ENCODE measurements at regions not wholly inside any gene's neighbourhood (a gene's known extent, or its start where the extent isn't known, plus 50 kb on each side); places are given as distances from the start of the nearest gene placed in this dataset.

DNA sequence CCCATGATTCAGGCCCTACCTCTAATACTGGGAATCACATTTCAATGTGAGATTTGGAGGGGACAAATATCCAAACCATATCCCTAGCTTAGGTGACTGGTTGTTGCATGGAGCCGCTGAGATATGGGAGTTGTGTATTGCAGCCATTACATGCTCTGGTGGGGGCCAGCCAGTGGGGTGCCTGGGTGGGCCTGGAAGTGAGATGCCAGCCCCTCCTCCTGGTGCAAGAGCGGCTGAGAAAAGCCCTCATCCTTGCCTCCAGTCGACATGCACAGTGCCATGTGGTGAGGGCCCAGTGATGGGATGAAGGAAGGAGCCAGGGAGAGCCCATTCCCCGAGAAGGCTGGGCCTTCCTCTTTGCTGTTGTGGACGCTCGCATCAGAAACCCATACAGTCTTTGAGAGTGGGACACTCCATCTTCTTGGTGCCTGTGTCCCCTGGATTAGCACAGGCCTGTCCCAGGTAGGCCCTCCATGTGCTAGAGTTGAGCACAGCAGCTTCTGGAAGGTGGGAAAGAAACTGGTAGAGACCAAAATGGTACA lies 1043.0 kb downstream of the TBC1D22A start:
- no peak for DNase-seq

DNA sequence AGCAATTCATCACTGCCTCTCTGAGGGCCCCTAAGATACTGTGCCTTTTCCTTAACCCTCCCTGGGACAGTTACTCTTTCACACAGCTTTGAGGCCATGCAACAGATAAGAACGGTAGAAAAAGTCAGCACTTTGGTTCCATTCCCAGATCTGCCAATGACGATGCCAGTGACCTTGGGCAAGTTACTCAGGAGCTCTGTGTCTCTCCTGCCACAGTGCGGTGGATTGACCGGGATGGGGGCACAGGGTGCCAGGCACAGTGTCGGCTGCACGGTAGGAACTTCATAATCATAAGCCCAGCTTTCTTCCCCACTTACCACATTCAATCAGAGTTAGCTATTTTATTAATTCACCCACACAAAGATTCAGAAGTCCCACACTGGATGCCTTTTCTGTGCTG lies 1041.8 kb downstream of the TBC1D22A start:
- DNase-seq, result no peak

DNA sequence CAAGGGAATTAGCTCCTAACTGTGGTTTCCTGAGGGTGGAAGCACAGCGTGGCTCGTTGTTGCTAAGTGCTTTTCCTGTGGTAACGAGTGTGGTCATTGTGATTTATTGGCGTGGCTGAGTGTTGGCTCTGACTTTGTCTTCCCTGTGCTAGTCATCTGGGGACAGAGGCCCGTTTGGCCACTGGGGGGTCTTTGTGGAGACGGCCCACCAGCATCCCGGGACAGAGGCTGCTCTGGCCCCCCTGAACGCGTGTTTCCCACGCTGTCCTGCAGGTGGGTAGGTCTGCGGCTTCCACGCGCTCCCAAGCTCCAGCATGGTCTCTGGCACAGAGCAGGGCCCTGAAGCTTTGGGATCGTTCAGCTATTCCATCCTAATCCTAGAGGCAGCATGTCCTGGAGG lies 1040.0 kb downstream of the TBC1D22A start:
- no peak for DNase-seq

DNA sequence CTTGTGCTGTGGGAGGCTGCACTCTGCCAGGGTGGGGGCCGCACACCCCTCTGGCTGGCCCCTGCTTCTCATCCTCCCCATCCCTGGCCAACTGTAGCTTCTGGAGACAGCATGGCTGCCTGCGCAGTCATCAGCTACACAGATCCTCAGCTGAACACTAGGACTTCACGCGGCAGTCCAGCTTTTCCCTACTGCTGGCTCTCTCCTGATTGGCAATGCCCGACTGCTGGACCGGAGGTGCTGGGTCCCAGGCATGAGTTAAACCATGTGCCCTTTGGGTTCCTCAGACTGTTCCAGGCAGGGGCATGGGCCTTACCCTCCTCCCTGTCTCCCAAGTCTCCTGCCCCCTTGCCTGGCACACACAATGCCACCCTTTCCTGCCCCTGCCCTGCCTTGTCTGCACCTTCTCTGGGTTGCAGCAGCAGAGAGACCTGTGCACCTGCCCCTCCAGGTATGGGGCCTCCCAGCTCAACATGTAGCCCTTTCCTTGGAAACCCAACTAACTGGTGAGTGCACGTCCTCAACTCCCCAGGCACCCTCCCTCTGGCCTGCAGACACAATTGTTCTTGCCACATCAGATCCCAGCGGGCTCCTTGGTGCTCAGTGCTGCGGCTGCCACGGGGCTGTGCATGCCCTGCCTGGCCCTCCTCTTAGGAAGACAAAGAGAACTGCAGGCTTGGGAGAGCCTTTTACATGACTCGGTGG lies 1039.2 kb downstream of the TBC1D22A start:
- DNase-seq, result no peak

DNA sequence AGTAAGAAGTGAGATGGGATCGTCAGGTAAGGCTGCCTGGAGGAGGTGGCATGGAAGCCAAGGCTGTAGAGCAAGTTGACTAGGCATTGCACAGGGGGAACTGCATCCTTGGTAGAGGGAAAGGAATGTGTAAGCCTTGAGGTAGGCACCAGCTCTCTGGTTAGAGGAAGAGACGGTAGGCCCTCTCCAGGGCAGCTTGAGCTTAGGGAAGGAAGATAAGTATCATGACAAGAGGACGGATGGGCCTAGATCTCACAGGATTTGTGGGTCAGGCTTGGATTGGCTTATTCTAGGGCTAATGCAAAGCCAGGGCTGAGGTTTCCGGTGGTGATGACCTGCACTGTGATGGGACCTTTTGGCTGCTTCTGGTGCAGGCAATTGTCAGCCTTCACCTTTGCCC lies 1035.8 kb downstream of the TBC1D22A start:
- DNase-seq, result no peak

DNA sequence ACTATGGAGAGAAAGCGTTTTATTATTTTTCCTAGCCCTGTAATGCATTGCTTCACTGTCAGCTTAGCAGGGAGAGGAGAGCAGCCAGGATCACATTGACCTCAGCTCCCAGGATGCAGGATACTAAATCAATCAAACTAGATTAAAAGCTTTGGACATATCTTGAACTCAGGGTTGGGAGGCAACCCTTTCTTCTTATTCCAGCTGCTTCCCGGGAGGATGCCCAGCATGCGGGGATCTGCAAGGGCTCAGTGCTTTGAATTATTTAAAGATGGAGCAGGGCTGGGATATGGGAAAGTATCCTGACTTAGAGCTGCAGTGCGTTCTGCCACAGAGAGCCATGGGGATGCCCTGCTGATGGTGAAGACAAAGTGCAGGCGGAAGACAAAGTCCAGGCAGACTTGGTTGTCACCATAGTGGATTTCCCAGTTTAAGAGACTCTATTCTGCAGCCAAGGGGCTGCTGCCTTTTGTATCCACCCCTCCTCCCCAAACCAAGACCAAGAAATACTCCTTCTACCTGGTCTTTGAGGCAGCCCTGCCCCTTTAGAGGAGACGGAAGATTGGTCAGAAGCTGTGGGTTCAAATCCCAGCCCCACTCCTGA lies 1035.0 kb downstream of the TBC1D22A start:
- DNase-seq, result no peak

DNA sequence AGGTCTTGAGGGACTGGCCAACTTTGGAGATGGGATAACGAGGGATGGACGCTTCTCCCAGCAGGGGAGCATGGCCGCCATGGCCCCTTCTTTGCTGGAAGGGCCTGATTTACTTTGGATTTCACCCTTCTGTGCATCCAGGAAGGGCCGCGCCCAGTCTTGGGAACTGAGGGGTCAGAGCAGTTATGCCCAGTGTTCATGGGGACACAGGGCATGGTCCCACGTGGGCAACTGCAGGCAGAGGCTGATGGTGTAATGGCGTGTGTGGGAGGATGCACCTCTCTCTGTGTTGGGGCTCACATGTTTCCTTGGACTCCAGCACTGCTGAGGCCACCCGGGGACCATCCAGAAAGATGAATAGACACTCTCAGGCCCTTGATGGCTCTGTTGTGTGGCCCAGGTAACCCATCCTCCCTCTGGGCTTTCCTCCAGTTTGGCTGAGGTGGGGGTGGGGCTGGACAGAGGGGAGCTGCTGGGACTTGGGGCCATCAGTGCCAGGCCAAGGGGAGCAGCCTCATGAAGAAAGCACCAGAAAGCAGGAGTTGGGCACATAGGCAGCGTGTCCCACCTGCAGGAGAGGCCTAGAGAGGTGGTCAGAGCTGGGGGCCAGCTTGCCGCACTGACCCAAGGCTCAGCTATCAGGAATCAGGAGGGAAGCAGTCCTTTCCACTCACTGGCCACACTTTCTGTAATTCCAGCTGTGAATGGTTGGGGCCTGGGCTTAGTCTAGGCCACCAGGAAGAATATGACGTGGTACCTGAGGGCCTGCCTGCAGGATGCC lies 1033.9 kb downstream of the TBC1D22A start:
- no peak for DNase-seq

DNA sequence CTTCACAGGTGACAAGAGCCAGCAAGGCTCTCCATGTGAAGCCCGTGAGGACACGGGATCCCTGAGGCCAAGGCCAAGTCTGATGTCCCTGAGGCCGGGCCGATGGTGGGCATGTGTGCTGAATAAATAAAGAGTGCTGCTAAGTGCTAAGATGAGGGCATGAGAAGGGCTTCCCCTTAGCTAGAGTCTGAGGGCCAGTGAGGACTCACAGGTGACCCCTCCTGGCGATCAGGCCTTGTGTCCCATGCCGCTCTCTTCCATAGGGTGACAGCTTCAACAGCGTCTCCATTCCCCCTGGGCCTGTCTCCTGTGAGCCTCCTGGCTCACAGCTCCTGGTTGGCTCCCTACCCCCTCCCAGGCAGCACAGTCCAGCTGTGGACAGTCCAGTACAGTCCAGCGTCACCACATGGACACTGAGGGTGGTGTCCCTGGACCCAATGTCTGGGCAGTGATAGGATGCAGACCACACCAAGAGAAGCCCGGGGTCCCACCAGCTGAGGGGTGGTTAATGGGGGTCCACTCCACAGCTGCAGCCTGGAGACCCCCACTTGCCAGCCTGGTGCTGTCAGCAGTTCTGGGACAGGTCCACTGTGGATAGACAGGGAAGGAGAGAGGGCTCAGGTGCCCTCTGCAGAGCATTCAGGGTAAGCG lies 1033.2 kb downstream of the TBC1D22A start:
- no peak for DNase-seq

DNA sequence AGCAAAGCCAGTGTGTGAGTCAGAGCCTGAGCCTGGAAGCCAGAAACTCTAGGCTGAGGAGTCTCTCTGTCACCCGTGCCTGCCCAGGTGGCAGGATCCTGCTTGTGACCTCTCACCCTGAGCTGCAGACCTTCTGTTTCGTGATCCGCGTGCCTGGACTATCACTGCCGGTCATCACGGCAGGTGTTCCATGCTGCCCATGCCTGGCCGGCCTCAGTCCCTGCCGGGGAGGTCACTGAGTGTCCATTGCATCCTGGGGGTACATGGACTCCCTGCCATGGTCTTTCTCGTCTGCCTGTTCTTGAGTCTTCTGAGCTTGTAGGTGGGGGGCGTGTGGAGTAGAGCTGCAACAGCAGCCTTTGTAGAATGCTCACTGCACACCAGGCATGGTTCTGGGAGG lies 1032.4 kb downstream of the TBC1D22A start:
- no peak for DNase-seq

DNA sequence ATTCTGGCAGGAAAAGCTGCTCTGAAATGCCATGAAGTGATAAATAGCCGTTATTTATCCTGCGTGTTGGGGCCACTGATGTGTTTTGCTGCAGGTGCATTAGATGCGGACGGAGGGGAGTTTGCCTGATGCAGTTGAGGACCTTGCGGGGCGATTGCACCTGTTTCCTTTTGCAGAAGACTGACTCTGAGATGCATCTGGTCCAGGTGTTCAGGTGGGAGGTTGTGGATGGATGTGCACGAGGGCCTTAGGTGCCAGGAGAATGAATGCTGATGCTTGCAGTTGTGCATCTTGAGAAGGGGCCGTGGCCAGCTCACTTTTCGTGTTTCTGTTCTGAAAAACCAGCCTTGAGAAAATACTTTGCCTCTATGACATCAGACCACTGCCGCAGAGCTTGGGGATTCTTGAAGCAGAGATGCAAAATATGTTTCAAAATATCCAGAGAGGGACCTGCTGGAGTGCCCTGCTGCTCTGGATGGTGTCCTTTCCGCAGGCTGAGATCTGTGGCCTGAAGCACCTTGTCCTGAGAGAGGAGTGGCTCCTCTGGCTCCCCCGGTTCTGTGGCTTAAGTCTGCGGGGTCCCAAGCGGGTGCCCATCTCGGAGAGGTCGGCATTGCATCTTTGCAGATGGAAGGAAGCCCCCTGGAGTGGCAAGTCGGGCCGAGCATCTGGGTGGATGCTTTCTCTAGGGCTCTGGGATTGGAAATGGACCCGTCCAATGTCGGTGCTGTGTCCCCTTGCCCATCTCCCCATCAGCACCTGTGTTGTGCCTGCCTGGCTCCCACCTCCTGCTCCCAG lies 1031.1 kb downstream of the TBC1D22A start:
- no peak for DNase-seq

DNA sequence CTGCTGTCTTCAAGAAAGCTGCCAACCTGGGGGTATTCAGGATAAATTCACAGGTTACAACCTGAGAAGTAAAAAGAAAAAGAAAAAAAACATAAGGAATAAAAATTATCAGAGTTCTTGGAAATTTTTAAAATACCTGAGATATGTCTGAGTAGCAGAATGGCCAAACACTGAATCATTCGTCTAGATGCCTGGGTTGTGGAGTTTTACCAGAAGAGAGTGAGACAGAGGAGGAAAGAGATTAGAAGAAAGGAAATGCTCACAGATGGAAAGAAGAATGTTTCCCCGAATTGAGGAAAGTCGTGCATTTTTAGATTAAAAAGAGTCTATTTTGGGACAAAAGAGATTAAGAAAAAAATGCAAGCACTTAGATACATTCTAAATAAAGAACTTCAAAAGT lies 1026.7 kb downstream of the TBC1D22A start:
- DNase-seq, result no peak

DNA sequence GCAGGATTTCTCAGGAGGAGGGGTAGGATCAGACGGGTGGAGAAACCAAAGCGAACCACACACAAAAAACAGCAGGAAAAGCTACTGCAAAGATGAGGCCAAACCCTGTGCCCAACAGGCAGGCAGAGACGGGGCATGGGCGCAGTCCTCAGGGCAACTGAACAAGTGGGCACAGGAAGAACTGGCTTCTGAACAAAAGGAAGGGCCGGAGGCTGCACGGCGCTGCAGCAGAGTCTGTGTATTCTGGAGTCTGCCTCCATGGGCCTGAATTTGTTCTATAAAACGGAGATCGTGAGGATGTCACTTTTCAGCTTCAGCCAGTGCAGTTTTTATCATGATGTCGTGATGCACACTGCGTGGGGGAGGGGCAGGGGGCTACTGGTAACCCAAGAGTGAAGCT lies 1026.0 kb downstream of the TBC1D22A start:
- no peak for DNase-seq

DNA sequence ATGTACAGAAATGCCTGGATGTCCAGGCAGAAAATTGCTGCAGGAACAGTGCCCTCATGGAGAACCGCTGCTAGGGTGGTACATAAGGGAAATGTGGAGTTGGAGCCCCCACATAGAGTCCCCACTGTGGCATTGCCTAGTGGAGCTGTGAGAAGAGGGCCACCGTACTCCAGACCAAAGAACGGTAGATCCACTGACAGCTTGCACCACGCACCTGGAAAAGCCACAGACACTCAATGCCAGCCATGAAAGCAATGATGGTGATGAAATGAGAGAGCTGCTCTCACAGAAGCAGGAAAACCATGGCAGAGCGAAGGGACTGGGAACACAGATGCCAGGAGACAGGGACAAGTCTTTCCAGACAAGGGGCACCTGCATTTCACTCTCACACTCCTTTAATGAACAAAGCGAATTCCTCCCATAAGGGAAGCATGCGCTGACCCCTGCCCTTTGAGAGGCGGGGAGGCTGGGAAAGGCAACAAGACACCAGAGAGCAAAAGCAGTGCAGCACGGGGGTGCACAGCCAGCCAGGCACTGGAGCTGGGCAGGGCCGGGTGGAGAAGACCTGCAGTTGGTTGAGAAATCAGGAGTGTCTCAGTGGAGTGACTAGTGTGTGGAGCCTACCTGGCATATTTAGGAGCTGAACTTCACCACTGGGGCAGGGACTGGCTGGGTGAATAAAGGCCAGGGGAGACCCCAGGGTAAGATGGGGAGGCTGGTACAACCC lies 1025.2 kb downstream of the TBC1D22A start:
- DNase-seq, result no peak

DNA sequence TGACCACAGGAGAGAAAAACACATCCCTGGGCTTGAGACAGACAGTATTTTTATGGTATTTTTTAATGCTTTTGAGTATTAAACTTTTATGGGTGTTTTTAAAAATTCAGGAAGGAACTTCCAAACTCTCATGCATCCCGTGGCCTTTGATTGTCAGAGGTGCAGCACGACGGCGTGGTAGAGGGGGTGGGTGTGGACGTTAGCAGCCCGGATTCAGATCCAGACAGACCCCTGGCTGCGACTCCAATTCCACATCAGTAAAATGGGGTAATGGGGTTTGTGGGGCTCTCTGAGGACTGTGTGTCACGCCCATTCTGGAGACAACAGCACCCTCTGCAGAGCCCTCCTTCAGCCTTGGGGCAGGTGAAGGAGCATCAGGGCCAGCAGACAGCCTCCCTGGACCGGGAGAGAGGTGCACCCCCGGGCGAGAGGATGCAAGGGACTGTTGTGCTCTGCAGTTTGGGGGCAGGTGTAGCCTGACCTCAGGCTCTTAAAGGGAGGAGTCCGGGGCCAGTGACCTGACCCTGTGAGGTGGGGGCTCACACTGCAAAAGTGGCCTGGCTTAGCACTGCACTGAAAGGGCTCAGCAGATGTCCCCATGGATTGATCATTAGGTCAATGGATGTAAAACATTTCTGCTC lies 1024.3 kb downstream of the TBC1D22A start:
- no peak for DNase-seq

DNA sequence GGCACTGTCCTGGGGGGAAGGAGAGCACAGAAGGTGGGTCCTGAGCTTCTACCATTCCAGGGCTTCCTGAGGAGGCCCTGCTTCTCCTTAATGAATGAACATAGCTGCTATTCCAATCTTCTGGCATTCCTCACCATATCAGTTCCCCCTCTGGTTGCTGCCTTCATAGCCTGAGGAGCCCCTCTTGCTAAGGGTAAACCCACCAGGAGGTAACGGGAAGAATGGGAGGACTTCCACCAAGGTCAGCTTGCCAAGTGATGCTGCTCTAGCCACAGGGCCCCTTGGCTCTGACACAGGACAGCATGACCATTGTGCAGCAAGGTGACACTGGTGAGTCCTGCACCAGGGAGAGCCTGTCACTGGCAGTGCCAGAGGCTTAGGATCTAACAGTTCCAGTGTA lies 1022.5 kb downstream of the TBC1D22A start:
- no peak for DNase-seq

DNA sequence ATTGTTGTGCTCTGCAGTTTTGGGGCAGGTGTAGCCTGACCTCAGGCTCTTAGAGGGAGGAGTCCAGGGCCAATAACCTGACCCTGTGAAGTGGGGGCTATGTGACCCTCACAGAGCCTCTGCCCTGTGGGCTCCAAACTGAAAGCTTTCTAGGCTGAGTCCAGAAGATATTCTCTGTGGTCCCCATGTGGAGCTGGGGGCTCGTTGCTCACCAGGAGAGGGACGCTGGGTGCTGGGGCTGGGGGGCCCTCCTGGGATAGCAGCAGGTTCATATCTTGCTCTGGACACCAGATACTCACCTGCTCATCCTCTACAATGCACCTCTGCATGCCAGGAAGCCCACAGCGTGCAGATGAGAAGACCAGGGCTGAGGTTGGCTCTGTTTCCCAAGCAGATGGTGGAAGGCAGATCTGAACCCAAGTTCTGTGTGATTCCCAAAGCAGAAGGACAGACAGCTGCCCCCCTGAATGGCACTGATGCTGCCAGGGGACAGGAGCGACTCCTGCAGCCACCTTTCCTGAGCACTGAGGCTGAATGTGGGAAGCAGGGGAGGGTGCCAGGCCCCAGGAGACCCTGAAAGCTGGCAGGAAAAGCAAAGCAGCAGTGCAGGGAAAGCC lies 1022.0 kb downstream of the TBC1D22A start:
- no peak for DNase-seq

DNA sequence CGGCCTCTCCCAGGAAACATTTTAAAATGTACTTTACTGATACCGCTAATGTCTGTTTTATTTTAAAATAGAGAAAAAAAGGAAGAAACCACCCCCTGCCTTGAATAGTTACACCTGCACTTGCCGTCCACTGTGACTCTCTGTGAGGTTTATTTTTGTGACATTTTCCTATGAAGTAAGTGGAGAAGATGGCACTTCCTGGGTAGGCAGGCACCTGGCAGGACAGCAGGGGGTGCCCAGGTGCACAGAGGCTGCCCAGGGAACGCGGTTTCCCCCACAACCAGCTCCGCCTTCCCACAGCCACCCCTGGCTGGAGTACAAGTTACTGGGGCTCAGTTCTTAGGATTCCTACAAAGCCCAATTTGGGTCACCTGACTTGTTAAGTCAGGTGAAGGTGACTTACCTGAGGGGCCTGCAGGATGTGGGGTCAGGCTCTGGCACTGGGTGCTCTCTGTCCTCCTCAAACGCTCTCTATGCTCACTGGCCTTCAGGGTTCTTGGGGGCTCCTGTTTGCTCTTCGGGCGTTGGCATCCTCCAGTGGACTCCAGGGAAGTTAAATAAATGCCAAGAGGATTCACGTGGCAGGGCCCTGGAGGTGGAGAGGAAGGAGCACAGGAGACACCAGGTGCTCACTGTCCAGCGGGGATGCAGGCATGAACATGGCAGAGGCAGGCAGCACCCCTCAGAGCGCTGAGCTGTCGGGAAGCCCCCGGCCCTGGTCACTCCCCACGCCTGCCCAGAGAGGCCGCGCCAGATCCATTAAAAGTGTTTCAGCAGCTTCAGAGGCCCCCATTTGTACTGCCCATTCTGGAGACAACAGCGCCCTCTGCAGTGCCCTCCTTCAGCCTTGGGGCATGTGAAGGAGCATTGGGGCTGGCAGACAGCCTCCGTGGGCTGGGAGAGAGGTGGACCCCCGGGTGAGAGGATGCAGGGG lies 1021.2 kb downstream of the TBC1D22A start:
- DNase-seq, result no peak

DNA sequence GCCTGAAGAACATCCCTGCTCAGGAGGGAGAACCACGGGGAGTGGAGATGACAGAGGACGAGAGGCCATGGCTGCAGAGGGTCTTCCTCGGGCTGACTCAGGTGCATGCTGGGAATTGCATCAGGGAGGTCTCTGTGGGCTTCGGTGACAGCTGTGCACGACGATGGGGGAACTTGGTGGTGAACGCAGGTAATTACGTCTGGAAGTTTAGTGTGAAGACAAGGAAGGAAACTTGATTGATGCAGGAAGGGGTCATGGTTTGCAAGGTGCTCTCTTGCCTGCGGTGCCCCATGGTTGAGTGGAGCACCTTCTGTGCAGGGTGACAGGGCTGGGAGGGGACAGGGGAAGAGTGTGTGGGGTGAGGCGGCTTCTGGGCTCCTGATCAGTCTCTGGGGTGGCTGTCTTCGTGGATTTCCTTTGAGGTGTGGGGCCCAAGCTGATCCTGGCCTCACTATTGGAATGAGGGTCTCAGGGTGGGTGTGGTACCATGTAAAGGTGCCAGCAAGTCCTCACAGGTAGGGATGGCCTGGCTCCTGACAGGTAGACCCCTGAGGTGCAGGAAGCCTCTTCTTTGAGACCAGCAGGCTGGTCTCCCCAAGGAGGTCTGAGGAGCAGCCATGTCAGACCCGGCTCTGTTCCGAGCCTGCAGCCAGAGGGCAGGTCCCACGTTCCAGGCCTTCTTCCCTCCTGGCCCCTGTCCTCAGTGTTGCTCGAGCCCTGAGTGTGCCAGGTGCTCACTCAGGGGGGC lies 1020.1 kb downstream of the TBC1D22A start:
- DNase-seq, result no peak
